HG02678 (cell line): ENCODE measurements at regions not wholly inside any gene's neighbourhood (a gene's known extent, or its start where the extent isn't known, plus 50 kb on each side); places are given as distances from the start of the nearest gene placed in this dataset.
"Not testable (repeated sequence)": the region's sequence is repeated elsewhere in the genome, so short reads cannot be mapped to it uniquely, and the experiment has no call there.

Source experiments
- ATAC-seq: cut with Tn5 transposase; IDR thresholded peaks from one replicate; pipeline ENCODE4 v1.9.1; 2021; ENCODE audit warnings: mild to moderate bottlenecking, moderate library complexity; ENCODE audit not compliant: unreplicated experiment

DNA sequence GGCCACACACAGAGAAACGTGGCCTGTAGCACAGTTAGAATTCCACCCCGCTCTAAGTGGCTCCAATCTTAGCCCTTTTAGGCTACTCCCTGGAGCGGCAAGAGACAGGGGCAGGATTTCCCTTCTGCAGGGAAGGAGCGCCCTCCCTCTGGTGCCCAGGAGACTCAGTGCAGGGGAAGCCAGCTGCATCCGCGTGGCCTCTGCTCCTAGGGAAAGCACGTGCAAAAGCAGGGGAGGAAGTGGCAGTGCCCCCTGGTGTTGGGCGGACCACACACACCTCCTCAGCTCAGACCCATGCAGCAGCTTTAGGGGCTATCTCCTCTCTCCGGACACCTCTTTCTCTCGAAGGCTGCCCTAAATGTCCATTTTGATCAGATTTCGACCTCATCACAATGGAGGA, 50.0 kb downstream of the SPRING1 start:
- peak; percentile 51 for ATAC-seq

DNA sequence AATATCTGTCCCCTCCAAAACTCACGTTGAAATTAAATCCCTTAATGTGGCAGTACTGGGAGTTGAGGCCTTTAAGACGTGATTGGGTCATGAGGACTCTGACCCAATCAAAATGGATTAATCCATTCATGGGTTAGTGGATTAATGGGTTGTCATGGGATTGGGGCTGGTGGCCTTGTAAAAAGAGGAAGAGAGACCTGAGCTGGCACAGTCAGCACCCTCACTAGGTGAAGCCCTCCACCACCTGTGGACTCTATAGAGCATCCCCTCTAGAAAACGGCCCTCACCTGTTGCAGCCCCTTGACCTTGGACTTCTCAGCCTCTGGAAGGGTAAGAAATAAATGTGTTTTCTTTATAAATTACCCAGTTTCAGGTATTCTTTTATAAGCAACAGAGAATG, 53.0 kb downstream of the SPRING1 start:
- no peak for ATAC-seq

DNA sequence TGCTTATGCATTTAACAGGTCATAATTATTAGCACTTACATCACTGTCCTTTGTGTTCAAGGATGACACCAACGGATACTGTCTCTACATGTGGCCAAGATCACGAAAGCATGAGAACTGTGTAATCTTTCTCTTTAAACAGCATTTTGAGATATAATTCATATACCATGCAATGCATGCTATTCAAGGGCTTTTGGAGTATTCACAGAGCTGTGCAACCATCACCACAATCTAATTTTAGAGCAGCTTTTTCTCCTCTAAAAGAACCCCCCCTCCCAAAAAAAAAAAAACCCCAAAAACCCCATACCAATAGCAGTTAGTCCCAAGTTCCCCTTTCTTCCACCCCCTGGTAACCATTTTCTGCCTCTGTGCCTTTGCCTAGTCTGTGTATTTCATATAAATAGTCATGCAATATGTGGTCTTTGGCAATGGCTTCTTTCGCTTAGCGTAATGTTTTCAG, 60.6 kb downstream of the SPRING1 start:
- ATAC-seq: peak; percentile 39

DNA sequence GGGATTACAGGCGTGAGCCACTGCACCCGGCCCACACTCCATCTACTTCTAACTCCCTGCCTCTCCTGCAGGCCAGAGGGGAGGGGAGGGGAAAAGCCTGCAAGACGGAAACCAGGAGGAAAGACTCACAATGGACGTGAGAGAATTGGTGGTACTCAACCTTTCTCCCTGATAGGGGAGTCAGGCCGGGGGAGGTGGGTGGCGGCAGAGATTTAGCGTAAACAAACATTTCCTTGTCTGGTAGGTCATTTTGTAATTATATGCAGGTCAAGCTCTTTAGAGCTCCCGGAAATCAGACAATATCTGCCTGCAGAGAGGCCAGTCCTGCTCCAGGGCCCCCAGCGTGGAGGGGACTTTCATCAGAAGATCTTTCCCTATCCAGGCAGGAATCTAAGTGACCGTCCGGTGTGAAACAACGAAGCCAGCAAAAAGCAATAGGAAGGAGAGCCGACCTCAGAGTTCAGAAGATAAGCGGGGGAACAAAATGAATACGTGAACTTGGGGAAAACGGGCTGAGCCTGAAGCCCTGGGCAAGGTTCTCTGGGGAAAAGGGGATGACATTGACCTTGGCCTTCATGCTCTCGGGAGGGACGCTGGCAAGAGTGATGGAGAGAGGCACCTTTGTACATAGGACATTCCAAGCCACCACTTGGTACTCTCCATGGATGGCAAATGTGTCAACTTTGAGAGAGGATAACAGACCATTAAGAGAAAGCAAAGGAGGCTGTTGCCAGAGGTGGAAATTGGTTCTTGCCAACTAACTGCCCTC, 62.3 kb downstream of the SPRING1 start:
- ATAC-seq: no peak

DNA sequence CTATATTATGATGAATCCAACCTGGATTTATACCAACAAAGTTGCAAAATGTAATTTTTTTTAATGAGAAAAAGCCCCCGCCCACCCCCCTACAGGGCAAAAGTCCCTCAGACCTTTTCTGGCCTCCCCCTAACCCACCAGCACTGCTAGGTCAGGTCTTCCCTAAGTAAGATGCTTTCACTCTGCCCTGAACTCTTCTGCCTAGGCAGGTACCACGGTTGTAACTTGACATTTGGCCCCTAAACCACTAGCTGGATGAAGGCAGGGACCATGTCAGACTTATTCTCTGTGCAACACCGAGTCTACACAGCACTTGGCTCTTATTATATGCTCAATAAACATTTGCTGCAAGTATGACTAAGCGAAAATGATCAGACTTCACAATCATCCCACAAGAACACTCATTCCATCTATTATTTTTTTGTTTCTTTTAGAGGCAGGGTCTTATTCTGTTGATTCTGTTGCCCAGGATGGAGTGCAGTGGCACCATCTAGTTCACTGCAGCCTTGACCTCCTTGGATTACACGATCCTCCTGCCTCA, 63.2 kb downstream of the SPRING1 start:
- ATAC-seq: no peak

DNA sequence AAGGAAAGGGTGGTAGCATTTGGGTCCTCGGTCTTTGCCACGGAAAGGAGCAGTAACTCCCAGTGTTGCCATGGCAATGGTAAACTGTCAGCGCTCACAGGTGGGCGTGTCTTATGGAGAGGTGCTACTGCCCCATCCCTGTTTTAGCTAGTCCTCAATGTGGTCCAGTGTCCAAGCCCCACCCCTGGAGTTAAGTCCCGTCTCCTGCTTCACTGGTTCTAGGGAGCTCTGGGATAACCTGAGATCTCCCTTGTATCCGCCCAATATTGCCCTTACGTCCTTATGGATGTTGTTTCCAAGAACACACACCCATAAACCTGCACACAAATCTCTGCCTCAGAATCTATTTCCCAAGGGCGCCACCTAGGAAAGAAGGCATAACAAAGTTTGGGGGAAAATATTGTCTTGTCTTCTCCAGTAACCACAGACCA, 64.2 kb downstream of the SPRING1 start:
- no peak for ATAC-seq

DNA sequence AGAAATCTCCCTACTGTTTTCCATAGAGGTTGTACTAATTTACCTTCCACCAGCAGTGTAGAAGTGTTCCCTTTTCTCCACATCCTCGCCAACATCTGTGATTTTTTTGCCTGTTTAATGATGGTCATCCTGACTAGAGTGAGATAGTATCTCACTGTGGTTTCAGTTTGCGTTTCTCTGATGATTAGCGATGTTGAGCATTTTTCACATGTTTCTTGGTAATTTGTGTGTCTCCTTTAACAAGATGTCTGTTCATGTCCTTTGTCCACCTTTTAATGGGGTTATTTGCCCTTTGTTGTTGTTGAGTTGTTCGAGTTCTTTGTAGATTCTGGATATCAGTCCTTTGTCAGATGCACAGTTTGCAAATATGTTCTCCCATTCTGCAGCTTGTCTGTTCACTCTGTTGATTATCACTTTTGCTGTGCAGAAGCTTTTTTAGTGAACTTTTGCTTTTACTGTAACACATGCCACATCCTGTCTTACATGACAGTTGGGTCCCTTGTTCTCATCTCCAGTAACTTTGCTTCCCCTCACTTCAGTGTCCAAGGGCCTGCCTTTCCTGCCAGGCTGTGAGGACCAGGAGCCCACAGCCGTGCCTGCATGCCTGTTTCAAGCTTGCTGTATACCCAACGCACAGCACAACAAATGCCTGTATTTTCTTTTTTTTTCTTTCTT, 64.9 kb downstream of the SPRING1 start:
- ATAC-seq: peak; percentile 63

DNA sequence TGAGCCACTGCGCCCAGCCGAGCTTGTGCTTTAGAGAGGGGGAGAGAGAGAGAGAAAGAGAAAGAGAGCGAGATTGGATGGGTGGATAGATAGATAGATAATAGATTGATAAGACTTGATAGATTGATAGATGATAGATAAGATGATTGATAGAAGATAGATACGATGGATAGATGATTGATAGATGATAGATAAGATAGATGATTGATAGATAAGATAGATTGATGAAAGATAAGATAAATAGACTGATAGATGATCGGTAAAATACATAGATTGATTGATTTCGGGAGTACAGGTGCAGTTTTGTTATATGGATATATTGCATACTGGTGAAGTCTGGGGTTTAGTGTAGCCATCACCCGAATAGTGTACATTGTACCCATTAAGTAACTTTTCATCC, 65.9 kb downstream of the SPRING1 start:
- ATAC-seq: no peak

DNA sequence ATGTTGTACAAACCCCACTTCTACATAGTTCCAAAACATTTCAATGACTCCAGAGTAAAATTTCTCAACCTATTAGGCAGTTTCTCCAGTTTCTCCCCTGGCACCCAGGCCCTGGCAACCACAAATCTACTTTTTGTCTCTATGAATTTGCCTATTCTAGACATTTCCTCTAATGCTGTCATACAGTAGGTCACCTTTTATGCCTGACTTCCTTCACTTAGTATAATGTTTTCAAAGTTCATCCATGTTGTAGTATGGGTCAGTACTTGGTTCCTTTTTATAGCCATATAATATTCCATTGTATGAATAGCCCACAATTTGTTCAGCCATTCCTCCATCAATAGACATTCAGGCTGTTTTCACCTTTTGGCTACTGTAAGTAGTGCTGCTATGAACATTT, 67.0 kb downstream of the SPRING1 start:
- ATAC-seq: no peak

DNA sequence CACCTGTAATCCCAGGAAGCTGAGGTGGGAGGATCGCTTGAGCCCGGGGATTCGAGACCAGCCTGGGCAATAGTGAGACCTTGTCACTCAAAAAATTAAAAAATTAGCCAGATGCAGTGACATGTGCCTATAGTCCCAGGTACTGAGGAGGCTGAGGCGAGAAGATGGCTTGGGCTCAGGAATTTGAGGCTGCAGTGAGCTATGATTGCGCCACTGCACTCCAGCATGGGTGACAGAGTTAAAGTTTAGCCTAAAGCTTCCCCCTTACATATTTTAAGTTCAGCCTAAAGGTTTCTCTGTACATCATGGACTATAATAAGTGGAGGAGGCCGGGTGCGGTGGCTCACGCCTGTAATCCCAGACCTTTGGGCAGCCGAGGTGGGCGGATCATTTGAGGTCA, 70.1 kb downstream of the SPRING1 start:
- ATAC-seq: no peak

DNA sequence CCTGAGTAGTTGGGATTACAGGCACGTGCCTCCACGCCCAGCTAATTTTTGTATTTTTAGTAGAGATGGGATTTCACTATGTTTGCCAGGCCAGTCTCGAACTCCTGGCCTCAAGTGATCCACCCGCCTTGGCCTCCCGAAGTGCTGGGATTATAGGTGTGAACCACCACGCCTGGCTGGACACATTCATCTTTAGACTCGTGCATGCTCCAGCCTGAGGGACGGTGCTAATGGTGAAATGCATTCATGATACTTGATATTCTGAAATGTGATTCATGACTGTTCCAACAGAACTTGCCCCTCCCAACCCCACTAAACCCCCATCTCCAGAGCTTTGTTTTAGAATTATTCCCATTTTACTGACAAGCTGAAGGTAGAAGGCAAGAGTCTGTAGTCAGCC, 71.0 kb downstream of the SPRING1 start:
- ATAC-seq: not testable (repeated sequence)

DNA sequence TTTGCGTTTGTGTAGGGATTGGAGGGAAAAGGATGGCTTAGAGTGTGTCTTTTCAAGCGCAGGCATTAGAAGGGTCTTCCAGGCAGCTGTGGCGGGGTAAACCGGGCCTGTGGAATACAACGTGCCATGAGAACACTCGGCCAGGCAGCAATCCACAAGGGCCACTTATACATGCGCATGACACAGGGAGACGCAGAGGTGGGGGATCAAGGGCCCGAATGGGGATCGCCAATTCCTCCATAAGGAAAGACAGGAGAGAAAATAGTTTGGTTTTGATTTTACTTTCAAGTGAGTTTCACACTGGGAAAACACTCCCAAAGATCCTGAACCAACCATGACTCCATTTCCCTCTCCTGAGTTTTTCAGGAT, 71.6 kb downstream of the SPRING1 start:
- ATAC-seq: no peak

DNA sequence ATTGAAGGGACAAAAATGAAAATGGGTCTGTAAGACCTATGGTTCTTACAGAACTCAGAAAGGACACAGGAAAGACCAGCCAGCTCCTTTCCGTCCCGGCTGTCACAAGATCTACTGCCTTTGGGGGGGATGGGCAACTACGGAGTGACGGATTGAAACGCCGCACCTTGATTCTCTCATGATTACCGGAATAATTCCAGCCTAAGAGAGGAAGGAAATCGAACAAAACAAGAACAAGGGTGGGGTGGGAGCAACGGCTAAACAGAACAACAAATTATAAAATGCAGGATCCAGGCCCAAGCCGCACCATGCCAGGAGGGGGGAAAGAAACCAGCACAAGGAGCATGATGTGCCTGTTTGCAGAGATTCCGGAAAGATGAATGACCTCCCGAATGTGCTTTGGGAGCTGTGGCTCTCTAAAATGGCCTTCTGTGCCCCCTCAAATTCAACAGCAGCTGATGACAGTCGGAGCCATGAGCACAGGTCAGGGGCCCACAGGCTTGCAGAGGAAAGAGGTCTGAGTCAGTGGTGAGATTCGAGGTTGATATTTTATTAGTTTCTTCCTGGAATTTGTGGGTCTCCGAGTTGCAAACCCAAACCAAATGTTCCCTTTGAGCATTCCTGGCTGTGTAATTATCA, 72.1 kb downstream of the SPRING1 start:
- no peak for ATAC-seq

DNA sequence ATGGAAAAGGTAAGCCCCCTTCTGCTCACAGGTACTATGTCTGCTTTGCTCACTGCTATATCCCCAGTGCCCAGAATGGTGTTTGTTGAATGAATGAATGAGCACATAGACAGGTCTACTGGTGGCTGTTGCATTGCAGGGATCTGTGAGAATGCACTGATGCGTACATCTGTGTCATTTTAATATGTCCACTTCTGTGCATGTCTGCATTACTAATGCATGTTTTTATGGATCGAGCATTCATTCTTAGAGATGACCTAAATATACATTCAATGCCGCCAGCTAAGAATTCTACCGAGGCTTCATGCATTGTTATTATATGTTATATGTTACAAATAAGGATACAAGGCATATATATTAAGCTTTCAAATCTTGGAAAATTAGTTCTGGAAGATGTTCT, 73.8 kb downstream of the SPRING1 start:
- no peak for ATAC-seq

DNA sequence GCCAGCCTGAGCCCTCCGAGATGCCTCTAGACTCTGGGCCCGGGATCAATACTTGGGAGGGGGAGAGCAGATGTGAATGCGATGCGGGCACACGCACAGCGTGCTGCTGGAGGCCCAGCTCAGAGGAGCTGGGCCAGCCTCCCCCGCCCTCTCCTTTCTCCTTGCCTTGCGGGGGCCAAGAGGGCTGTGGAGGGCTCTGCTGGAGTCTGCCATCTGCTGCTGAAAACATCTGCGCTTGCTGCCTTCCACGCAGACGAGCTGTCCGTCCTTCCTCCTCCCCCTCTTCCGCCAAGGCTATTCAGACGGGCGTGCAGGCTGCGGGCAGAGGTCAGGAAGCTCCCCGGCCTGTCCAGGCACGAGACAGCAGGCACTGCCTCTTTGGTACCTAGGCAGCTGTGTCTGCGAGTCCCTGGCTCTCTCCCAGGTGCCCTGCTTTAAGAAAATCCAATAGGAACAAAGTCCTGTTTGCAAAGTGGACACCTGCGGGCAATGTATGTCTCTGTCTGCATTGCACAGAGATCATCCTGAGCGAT, 75.2 kb downstream of the SPRING1 start:
- ATAC-seq: no peak

DNA sequence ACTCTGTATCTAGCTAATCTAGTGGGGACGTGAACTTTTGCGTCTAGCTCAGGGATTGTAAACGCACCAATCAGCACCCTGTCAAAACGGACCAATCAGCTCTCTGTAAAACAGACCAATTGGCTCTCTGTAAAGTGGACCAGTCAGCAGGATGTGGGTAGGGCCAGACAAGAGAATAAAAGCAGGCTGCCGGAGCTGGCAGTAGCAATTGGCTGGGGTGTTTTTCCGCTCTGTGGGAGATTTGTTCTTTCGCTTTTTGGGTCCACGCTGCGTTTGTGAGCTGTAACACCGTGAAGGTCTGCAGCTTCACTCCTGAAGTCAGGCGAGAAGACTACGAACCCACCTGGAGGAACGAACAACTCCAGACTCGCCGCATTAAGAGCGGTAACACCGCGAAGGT, 76.5 kb downstream of the SPRING1 start:
- ATAC-seq: no peak

DNA sequence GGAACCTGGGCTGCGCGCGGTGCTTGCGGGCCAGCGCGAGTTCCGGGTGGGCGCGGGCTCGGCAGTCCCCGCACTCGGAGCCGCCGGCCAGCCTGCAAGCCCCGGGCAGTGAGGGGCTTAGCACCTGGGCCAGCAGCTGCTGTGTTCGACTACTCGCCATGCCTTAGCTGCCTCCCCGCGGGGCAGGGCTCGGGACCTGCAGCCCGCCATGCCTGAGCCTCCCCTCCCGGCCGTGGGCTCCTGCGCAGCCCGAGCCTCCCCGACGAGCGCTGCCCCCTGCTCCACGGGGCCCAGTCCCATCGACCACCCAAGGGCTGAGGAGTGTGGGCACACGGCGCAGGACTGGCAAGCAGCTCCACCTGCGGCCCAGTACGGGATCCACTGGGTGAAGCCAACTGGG, 77.1 kb downstream of the SPRING1 start:
- ATAC-seq: not testable (repeated sequence)

DNA sequence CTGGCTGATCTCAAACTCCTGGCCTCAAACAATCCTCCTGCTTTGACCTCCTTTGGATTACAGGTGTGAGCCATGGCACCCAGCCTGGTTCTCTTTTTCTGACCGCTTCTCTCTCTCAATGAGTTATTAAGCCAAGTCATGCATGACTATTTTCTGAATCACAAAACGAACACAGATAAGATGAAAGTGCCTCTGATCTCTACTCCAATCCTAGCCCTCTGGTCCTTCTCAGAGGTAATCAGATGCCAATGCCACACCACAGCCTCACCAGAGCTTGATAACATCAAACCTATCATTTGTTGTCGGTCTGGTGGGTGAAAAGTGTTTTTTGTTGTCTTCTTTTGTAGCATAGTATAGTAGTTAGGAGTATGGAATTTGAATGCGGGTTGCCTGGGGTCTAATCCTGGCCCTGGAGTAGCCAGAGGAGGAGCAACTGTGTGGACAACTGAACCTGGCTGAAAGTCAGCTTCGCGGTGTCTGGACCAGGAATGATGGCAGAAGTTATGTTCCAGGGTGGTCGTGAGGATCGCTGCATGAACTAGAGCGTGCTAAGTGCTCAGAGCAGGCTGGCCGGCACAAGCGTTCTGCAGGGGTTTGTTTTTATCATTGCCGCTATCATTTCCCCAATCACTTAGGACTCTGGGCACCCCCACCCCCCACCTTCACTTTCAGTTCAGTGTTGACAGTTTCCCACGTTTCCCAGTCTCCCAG, 77.9 kb downstream of the SPRING1 start:
- ATAC-seq: no peak

DNA sequence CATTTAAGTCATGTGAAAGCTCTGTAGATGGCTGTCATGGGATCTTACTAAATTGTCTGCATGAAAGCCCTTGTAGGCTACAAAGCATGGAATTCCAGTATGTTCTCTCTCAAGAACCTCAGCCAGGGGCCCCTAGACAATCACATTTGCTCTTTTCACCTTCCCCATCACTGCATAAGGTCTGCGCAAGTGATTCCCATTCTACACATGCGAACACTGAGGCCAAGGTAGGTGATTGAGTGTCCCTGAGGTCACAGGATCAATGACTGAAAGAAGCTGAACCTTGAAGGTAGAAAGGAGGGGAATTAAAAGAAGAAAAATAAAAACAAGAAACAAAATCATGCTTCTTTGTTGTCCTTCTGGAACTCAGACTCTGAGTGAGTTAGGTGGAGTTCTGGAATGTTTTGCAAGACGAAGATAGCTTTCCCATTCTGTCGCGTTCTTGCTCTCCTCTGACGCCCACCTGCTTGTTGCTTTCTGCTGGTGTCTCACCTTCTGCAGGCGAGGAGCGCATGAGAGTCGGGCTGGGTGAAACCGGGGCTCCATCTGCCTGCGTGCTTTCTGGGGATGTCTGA, 79.9 kb downstream of the SPRING1 start:
- ATAC-seq: no peak

DNA sequence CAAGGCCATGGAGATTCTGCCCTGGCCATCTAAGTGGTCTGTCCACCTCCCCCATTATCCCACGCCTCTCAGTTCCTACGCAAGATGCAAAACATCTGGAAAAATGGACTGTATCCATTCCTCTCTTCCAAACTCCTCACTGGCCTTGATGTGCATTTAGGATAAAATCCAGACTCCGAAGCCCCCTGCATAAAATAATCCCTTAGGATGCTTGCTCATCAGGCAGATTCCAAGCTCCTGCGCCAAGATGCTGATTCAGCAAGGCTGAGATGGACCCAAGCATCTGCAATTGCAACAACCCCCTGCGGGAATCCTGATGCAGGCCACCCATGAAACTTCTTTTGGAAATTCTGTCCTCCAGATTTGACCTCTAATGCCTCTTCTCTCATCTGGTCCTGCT, 81.6 kb downstream of the SPRING1 start:
- no peak for ATAC-seq
